AG10803 (cell line): ENCODE measurements at regions not wholly inside any gene's neighbourhood (a gene's known extent, or its start where the extent isn't known, plus 50 kb on each side); places are given as distances from the start of the nearest gene placed in this dataset.
A peak's percentile ranks its signal among the peaks of the same experiment; 100 is the strongest.
"Not testable (repeated sequence)": the region's sequence is repeated elsewhere in the genome, so short reads cannot be mapped to it uniquely, and the experiment has no call there.

Experiments
- DNase-seq: peaks from one replicate; pipeline ENCODE4 v3.0.0; 2010; ENCODE audit warnings: low read depth
- H3K4me3 ChIP-seq: 2 replicates; pipeline ENCODE4 v1.5.1; 2011; ENCODE audit warnings: mild to moderate bottlenecking, low read length, control low read depth
- TF ChIP-seq, protein P1 (sequence below): conservative IDR thresholded peaks from 2 replicates; pipeline ENCODE4 v1.5.1; 2011; ENCODE audit warnings: mild to moderate bottlenecking, low read length, control low read depth, inconsistent platforms

- no peak overlapping the region for H3K4me3 ChIP-seq
- TF ChIP-seq, protein P1, sequence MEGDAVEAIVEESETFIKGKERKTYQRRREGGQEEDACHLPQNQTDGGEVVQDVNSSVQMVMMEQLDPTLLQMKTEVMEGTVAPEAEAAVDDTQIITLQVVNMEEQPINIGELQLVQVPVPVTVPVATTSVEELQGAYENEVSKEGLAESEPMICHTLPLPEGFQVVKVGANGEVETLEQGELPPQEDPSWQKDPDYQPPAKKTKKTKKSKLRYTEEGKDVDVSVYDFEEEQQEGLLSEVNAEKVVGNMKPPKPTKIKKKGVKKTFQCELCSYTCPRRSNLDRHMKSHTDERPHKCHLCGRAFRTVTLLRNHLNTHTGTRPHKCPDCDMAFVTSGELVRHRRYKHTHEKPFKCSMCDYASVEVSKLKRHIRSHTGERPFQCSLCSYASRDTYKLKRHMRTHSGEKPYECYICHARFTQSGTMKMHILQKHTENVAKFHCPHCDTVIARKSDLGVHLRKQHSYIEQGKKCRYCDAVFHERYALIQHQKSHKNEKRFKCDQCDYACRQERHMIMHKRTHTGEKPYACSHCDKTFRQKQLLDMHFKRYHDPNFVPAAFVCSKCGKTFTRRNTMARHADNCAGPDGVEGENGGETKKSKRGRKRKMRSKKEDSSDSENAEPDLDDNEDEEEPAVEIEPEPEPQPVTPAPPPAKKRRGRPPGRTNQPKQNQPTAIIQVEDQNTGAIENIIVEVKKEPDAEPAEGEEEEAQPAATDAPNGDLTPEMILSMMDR = no peak
- DNase-seq = no peak
Observed at GRCh38 chr9:22210936-22211335, 201.8 kb upstream of the CDKN2B start.

DNA sequence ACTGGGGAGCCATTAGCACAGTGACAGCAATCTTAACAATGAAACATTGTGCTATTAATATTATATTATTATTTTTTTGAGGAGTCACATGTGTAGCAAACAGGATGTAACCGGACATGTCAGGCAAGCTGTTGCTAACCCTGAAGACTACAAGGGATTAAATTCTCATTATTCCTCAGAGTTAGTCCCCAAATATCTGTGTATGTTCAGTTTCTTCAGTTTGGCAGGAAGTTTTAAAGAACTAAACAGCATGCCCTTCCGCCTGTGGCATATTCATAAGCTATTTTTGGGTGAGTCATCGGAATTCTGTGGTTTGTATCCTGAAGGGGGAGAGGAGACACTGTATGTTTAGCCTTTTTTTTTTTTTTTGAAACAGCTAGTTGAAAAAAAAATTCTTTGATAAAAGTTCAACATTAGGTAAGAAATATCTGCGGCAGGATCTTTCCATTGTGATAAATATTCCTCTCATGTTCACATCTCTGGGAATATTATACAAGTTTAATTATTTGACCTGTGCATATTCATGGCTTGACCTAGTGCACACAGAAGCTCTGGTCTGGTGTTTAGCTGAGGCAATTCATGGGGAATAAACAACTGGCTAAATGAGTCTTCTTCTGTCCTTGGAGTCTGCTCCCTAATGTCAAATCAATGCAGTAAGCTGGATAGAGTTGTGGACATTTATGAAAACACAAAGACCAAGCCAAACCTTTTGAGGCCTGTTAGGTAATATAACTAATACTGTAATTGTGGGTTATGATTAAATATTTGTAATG lies 202.7 kb upstream of the CDKN2B start:
- H3K4me3 ChIP-seq = no peak overlapping the region
- TF ChIP-seq, protein P1 = no peak

DNA sequence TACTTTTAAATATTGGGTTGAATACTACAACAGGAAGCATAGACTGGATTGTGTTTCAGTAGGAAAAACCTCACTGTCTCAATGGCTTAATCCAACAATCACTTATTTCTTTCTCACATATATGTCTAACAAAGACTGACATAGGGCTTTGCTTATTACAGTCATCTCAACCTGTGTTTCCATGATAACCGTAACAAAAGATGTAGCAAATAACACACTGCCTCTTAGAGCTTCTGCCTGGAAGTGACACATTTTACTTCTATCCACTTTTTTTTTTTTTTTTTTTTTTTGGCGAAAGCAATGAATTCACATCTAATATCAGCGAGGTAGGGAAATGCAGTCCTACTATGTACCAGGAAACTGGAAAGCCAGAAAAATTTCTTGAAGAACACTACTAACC lies 204.9 kb upstream of the CDKN2B start:
- TF ChIP-seq, protein P1 = no peak
- peak; percentile 24 for DNase-seq
- no peak overlapping the region for H3K4me3 ChIP-seq

More for the DNA sequence above, 202.7 kb upstream of the CDKN2B start:
- DNase-seq = peak; percentile 94

- peak; percentile 34 for DNase-seq
- H3K4me3 ChIP-seq = no peak overlapping the region
- TF ChIP-seq, protein P1 = no peak
Observed at GRCh38 chr9:22214497-22215031, 205.5 kb upstream of the CDKN2B start.

- TF ChIP-seq, protein P1 = no peak
- H3K4me3 ChIP-seq = no peak overlapping the region
- DNase-seq = no peak
Observed at GRCh38 chr9:22215521-22215920, 206.4 kb upstream of the CDKN2B start.

DNA sequence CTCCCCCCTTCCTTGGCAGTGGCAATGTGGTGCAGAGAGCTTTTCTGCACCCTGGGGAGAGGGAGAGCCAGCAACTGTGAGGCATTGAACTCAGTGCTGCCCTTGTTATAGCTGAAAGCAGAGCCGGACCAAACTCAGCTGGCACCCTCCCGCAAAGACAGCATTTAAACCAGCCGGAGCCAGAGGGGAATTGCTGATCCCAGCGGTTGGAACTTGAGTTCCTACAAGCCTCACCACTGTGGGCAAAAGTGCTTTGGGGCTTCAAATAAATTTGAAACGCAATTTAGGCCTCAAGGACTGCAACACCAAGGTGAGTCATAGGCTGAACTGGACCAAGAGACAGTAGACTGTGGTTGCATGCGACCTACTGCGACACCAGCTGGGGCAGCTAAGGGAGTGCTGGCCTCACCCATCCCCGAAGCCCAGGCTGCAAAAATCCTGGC lies 207.6 kb upstream of the CDKN2B start:
- peak; percentile 82 for DNase-seq
- TF ChIP-seq, protein P1 = peak; percentile 31
- H3K4me3 ChIP-seq = no peak overlapping the region

DNA sequence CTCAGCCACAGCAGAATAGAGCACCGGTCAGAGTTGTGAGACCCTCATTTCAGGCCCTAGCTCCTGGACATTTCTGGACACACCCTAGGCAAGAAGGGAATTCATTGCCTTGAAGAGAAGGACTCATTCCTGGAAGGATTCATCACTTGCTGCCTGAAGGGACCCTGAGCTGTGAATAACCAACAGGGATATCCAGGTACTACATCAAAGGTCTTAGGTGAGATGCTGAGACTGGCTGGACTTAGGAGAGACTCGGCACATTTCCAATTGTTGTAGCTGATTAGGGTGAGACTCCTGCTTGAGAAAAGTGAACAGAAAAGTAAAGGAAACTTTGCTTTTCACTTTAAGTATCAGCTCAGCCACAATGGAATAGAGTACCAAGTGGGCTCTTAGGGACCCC lies 208.1 kb upstream of the CDKN2B start:
- H3K4me3 ChIP-seq = no peak overlapping the region
- DNase-seq = no peak
- TF ChIP-seq, protein P1 = no peak

DNA sequence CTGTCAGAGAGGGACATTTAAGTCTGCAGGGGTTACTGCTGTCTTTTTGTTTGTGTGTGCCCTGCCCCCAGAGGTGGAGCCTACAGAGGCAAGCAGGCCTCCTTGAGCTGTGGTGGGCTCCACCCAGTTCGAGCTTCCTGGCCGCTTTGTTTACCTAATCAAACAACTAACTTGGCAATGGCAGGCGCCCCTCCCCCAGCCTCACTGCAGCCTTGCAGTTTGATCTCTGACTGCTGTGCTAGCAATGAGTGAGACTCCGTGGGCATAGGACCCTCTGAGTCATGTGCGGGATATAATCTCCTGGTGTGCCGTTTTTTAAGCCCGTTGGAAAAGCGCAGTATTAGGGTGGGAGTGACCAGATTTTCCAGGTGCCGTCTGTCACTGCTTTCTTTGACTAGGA lies 216.8 kb upstream of the CDKN2B start:
- DNase-seq, H3K4me3 ChIP-seq: not testable (repeated sequence)
